GM12872 (cell line): ENCODE measurements at regions not wholly inside any gene's neighbourhood (a gene's known extent, or its start where the extent isn't known, plus 50 kb on each side); places are given as distances from the start of the nearest gene placed in this dataset.

Experiments
- CTCF ChIP-seq: IDR thresholded peaks from 3 replicates; pipeline ENCODE4 v1.5.1; 2011; ENCODE audit warnings: low read depth, mild to moderate bottlenecking, low read length, moderate library complexity; ENCODE audit not compliant: insufficient read depth

- no peak for TF ChIP-seq CTCF
These were observed 87.3 kb downstream of the PMAIP1 start for GRCh38 chr18:59987102-59987501.

GRCh38 chr18:59986139-59986538 lies 86.3 kb downstream of the PMAIP1 start:
- TF ChIP-seq CTCF = no peak

- no peak for TF ChIP-seq CTCF
These were observed 85.5 kb downstream of the PMAIP1 start for GRCh38 chr18:59985289-59985688.

- TF ChIP-seq CTCF = no peak
These were observed 83.7 kb downstream of the PMAIP1 start for GRCh38 chr18:59983506-59983905.

- TF ChIP-seq CTCF = no peak
These were observed 80.4 kb downstream of the PMAIP1 start for GRCh38 chr18:59980188-59980637.

- TF ChIP-seq CTCF = no peak
These were observed 72.2 kb downstream of the PMAIP1 start for GRCh38 chr18:59971871-59972428.

- TF ChIP-seq CTCF = no peak
These were observed 68.8 kb downstream of the PMAIP1 start for GRCh38 chr18:59968583-59968982.

- no peak for TF ChIP-seq CTCF
These were observed 68.1 kb downstream of the PMAIP1 start for GRCh38 chr18:59967878-59968277.
